Medulla oblongata (tissue), 1 donor: ENCODE measurements at regions not wholly inside any gene's neighbourhood (a gene's known extent, or its start where the extent isn't known, plus 50 kb on each side); places are given as distances from the start of the nearest gene placed in this dataset.

Experiments used
- DNase-seq: peaks from one replicate; pipeline ENCODE4 v3.0.0-alpha.2; 2015; ENCODE audit errors: extremely low spot score

DNA sequence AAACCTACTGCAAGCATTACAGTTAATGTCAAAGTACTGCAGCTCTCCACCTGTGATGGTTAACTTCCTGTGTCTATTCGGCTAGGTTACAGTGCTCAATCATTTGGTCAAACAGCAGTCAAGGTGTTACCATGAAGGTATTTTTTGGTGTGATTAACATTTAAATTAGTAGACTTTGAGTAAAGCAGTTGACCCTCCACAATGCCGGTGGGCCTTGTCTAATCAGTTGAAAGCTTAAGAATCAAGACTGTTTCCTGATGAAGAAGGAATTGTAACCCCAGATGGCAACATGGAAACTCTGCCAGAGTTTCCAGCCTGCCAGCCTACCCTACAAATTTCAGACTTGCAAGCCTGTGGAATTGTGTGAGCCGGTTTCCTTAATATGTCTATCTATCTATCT is 683.9 kb downstream of the BRD1 start:
- DNase-seq: no peak

DNA sequence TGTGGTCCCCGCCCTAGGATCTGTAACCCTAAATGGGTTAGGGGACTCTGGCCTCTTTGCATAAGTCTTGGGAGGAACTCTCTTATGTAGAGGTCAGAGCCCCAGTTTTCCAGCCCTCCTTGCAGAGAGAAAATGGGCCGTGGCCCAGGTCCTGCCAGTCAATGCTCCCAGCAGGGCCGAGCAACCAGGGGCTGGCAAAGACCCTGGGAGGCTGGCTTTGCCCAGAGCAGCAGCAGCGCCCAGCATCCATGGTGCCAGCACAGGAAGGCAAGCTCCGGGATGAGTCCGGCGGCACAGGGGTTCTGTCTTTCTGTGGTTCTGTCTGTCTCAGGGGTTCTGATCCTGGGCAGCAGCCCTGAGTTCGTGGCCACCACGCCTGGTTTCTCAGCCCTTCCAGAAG is 684.8 kb downstream of the BRD1 start:
- no peak for DNase-seq

DNA sequence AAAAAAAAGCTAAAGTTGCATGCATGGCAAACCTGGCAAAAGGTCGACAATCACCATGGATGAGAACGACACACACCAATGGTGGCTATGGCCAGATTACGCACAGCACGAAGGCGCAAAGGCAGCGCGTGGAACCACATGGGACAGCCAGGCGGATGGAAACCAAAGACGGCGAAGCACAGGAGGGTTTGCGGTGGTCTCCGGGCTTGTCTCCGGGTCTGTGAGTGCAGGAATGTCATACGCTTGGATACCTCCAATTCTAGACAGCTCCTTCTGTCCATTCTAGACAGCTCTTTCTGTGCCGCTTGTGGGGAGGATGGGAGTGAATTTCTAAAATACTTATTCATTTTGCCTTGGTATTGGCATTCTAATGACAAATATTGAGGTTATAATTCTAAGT is 685.4 kb downstream of the BRD1 start:
- DNase-seq: no peak

DNA sequence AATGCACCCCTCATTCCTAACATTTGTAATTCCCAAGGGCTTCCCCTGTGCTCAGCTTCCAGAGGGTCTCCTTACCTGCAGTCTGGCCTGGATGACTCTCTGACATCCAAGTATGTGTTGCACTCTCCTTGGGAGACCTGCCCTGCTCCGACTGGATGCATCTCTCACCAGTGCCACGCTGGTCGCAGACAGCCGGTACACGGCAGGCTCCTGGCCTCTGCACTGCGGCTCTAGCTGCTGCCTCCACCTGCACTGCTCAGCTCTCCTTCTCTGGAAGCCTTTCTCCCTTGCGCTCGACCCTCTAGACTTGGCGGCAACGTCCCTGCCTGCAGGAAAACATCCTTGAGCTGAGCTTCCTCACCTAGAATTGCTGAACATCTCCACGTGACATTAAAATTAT is 685.9 kb downstream of the BRD1 start:
- DNase-seq: no peak

DNA sequence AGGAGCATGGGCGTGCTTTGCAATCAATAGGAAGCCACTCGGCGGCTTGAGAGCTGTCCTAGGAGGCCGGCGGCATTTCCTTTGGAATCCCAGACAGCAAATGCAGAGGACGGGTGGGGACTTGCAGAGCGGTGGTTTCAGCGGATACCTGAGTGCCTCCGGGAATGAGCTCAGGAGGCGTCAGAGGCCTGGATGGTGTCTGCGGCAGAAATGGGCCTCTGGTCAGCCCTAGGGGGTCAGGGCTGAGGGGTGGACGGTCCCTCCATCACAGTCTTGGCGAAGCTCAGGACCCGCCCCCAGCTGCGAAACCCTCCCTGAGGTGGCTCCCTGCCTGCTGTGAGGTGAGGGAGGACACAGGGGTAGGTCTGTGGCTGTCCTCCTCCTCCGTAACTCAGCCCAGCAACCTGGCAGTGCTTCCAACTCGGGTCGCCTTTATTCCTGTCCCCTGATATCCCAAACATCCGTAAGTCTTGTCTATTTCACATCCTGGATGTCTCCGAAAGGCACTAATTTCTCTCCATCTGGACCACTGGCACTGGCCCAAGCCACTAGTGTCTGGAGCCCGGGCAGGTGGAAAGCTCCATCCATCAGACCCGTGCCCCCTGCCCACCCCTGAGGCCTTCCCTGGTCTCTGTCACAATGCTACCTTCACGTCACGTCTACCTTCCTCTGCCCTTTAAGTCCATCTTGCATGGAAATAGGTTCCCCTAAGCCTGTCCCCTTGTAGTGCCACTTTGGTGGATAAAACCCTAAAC is 686.6 kb downstream of the BRD1 start:
- no peak for DNase-seq

DNA sequence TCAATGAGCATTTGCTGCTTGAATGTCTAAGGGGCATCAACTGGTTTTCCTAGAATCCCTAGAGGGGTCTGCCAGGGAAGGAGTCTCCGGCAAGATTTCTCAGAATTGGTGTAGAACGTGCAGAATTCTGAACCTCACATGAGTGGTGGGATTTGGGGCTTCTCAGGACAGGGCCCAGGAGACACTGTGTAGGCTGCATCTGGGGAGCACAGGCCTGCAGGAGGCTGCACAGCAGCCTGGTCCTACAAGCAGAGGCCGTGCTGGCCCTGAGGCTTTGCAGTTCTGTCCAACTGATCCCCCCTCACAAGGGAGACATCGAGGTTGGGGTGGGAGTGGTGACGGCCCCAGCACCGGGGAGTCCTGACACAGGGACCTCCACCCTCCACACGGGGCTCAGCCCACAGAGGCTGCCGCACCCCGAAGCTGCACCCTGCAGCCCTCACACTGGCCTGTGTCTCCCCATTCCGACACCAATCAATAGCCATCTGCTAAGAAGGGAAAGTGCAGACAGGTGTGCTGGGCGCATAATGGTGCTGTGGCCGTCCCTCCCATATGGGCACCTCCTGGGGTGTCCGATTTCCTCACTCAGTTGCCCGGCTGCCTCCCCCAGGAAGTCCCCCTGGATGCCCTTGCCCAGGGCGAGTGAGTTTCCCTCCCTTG is 688.1 kb downstream of the BRD1 start:
- DNase-seq: no peak

DNA sequence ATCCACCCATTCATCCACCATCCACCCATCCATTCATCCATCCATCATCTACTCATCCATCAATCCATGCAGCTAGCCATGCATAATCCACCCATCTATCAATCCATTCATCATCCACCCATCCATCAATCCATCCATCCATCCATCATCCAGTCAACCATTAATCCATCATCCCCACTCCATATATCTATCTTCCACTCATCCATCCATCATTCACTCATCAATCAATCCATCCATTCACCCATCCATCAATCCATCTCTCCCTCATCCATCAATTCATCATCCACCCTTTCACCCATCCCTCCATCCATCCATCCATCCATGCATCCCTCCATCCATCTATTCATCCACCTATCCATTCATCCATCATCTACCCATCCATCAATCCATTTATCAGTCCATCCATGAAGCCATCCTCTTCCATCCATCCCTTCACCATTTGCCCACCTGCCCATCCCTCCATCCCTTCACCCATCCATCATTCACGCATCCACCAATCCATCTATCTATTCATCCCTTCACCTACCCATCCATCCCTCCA is 689.4 kb downstream of the BRD1 start:
- DNase-seq: no peak

DNA sequence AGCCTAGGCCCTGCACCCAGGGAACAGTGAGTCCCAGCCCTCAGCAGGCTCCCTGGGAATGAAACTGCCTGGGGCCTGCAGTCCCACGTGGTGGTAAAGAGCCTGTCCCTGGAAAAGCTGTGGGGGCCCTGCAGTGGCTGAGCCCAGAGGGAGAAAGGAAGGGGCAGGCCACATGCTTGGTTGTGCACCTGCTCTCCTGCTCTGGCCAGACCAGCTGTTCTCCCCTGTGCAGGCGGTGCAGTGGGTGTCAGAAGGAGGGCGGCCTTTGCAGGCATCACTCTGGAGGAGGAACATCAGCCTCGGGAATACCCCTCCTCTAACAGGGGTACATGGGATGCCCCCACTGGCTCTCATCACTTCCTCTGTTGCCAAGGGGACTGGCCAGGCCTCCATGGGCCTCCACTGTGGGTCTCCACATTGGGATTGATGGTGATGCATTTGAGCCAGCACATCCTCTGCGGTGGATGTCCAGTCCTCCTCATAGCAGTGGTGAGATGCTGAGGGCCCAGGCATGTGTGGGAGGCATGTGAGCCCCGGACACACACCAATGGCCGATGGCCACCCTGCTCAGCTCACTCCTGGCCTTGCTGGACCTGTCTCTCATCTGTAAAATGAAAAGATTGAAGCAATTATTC is 690.4 kb downstream of the BRD1 start:
- no peak for DNase-seq

DNA sequence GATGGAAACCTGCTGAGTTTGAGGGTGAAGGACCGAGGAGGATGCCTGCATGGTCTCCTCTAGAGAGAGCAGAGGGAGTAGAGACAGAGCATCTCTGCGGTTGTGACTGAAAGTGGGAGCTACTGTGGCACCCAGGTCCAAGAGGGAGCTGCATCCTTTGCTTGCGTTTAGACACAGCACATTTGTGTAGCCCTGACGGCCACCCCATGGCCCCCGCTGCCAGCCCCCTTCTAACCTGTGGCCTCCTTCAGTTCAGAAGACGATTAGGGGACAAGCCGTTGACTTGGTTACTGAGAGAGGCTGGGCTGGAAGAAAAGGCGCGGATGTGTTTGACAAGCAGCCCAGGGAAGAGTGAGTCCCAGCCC is 690.9 kb downstream of the BRD1 start:
- DNase-seq: no peak

DNA sequence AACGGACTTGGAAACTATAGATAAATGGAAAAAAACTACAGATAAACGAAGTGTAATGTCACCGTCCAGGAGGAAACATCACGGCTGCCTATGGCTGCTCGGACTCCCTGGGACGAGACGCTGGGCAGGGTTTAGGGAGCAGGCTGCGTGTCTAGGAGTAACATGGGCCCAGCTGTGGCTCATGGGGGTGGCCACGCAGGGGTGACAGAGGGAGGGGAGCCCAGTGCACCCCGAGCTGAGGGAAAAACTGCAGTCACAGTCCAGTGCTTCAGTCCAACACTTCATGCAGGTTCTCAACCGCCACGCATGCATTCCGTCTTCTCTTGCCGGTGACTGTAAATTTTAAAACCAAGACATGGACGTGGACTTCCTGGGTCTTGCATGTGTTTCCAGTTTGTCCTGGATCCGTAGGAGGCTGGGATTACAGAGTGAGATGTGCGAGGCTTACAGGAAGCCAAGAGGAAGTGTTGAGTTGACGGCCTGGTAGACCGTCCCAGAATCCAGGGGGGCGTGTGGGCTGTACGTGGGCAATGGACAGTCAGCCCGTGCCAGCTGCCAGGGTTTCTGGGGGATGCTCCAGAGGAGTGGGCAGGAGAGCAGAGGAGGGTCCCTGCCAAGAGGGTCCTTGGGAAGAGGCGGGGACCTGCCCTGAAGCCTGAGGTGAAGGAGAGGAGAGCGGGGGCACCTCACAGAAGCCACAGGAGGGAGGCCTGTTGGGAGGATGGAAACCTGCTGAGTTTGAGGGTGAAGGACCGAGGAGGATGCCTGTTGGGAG is 691.4 kb downstream of the BRD1 start:
- no peak for DNase-seq

DNA sequence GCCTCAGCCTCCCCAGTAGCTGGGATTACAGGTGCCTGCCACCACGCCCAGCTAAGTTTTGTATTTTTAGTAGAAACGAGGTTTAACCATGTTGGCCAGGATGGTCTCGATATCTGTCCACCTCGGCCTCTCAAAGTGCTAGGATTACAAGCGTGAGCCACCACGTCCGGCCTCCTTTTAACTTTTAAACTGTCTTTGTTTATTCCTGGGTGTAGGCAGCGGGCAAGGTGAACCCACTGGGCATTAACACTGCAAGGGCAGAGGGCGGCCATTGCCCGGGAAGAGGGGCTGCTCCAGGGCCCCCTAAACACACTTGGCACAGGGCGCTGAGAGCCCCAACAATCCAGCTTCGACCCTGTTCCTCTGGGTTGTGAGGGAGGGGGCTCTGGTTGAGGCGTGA is 693.6 kb downstream of the BRD1 start:
- no peak for DNase-seq

DNA sequence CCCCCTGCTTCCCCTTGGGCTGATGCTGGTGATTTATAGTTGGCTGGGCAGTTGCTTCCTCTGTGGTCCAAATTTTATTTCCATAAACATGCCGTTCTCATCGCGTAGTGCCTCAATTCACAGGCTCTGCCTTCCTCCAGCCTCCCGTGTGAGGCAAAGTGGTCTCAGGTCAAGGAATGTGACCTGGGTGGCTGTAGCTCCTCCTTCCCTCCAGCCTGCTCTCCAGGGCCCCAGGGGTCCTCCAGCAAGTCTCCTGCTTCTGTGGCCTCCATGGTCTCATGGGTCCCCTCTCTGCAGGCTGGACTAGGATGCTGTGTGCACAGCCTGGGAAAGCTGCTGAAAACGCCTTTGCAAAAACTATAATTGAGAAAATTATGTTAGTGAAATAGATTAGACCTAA is 694.1 kb downstream of the BRD1 start:
- DNase-seq: no peak

DNA sequence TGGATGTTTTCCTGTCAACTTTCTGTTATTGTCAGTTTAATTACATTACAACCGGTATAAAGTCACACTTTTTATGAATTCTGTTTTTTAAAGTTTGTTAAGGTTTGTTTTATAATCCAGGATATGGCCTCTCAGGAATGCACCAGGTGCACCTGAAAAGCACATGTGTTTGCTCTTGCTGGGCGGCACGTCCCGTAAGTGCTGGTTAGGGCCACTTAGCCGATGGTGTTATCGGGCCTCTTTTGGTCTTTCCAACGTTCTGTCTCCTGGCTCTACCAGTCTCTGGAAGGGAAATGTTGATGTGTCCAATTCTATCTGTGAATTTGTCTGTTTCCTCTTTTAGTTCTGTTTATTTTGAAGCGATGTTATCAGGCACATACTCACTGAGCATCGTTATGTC is 695.7 kb downstream of the BRD1 start:
- DNase-seq: no peak

DNA sequence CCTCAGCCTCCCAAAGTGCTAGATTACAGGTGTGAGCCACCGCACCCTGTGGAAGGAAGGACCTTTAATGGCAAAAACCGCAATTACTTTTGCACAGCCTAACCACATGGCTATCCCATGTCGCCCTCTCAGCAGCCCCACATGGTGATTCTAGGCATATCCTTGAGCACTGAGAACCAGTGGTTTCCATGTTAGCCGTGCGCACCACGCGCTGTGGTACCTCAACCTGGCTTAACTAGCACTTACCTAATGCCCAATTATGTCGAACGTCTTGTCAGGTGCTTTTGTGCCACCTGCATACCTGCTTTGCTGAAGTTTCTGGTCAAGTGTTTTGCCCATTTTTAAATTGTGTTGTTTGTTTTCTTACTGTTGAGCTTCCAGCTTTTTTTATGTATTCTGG is 697.9 kb downstream of the BRD1 start:
- DNase-seq: no peak

DNA sequence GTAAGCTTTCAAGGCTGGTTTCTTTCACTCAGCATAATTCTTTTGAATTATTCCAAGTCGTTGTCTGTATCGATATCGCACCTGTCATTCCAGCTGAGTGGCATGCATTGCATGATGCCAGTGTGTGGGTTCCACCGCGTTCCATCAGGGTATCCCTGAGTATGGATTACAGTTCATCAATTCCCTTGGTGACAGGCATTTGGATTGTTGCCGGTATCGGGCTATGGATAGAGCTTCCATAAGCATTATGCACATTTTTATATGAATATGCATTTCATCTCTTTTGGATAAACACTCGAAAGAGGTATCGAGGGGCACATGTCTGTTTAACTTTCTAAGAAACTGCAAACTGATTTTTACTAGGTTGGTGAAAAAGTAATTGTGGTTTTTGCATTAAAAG is 698.8 kb downstream of the BRD1 start:
- DNase-seq: no peak

DNA sequence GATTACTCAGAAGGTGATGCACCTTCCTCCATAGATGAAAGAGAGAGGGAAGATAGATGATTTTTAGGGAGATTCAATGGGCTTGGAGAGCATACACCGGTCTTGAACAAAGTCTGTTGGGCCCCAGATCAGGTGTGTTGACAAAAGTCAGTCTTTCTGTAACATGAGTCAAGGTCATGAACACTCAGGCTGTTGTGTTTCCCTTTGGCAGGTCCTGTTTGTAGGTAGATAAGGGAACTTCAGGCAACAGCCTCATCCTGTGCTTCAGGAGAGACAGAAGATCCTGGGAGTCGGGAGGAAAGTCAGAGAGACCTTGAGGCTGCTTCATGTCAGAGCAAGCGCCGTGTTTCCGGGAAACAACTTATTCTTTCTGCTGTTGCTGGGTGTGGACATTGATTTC is 703.1 kb downstream of the BRD1 start:
- DNase-seq: no peak

DNA sequence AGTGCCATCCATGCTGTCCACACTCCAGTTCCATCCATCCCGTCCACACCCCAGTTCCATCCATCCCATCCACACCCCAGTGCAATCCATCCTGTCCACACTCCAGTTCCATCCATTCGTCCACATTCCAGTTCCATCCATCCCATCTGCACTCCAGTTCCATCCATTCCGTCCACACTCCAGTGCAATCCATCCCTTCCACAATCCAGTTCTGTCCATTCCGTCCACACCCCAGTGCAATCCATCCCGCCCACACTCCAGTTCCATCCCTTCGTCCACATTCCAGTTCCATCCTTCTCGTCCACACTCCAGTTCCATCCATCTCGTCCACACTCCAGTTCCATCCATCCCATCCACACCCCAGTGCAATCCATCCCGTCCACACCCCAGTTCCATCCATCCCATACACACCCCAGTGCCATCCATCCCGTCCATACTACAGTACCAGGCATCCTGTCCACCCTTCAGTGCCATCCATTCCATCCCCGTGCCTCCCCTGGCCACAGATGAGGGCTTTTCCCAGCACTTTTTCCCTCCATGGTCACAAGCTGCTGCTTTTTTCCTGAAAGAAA is 704.0 kb downstream of the BRD1 start:
- no peak for DNase-seq

DNA sequence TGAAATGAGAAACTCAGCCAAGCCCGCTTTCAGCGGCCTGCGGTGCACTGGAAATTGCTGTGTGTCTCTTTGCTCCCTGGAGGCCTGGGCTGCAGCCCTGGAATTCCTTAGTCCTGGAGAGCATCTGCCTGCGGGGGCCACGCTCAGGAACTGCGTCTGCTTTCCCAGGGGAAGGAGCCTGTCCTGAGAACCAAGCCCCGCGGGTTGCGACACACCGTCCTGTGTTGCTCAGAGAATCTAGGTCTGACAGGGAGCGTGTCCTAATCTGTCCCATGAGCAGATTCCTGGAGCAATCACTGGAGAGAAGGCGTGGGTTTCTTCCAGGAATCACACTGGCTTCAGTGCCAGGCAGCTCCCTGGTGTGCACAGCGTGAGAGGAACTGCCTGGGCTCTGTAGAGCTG is 708.1 kb downstream of the BRD1 start:
- no peak for DNase-seq

DNA sequence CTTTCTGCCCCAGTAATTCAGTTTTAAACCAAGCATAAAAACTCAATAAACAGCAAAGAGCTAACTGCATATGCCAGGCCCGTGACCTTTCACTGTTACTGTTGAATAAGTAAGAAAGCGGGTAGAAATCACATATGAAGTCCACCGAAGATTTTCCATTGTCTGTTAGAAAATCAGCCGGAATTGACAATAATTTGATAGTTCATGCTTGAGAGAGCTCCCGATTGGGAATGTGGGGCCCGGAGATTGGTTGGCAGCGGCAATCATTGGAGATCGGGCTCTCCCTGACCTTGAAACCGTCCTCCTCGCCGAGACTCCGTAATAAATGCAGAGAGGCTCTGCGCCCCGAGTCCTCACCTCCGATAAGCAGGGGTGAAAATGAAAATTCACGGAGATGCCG is 709.6 kb downstream of the BRD1 start:
- DNase-seq: no peak

DNA sequence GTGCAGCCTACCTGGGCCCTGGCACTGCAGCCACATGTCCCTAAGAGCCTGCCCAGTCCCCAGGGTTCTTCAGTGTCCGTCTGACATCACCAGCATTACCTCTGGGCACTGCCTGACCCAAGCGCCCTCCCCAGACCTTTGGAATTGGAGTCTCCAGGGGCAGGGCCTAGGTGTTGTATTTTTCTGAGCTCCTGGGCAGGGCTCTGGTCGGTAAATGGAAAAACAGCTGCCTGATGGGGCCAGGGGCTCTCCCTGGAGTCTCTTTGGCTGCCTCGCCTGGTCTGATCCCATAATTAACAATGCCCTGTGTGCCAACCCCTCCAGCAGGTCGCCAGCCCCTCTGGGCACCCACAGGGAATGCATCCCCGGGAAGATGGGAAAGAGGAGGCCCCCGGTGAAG is 710.2 kb downstream of the BRD1 start:
- no peak for DNase-seq

DNA sequence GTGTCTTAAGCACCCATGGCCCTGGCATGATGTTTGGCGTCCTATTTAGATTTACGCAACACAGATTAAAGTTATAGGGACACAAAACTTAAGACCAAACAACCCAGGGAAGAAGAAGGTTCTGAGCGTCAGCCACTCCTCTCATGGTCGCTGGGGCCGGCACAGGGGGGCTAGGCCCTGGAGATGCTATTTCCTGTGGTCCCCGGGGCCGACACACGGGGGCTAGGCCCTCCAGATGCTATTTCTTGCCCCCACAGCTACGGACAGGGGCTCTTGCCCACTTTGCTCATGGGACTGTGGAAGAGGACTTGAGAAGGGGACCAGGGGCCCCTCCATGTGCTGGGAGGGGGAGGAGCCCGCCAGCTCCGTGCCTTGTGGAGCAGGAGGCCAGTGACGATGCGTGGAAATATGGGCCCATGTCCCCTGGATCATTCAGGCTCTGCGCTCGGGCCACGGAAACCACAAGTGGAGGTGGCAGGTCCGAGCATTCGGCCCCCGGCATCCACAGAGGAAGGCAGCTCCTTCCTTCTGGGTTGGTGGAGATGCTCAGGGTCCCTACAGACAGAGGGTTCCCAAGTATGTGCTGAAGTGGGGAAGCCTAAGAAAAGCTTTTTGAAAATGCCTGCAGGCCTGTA is 711.1 kb downstream of the BRD1 start:
- DNase-seq: no peak

DNA sequence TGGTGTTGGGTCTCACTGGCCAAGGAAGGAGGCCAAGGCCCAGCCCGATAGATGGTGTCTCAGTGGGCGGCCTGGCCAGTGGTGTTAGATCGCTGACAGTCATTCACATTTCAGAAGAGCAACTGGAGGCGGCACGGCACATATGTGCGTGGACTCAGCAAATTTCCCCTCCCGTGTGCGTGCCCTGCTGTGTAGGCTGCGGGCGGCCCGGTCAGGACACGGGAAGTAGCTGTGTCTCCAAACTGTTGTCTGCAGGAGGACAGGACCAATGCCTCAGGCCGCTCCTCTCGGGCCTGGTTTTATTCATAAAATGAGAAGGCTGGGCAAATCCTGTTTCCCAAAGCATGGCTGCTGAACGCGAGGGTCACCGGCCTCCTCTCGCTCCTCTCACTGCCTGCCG is 711.7 kb downstream of the BRD1 start:
- no peak for DNase-seq
